Colon (tissue), 2 donors: ENCODE measurements at regions not wholly inside any gene's neighbourhood (a gene's known extent, or its start where the extent isn't known, plus 50 kb on each side); places are given as distances from the start of the nearest gene placed in this dataset.
"Not testable (repeated sequence)": the region's sequence is repeated elsewhere in the genome, so short reads cannot be mapped to it uniquely, and the experiment has no call there.

ENCODE experiments used
- FAIRE-seq: peaks from 2 replicates; lab custom pipeline; 2012; peaks lifted over from hg19 to GRCh38; lab: Jason Lieb, UNC
- donor health status: control.
- donor health status: control.

DNA sequence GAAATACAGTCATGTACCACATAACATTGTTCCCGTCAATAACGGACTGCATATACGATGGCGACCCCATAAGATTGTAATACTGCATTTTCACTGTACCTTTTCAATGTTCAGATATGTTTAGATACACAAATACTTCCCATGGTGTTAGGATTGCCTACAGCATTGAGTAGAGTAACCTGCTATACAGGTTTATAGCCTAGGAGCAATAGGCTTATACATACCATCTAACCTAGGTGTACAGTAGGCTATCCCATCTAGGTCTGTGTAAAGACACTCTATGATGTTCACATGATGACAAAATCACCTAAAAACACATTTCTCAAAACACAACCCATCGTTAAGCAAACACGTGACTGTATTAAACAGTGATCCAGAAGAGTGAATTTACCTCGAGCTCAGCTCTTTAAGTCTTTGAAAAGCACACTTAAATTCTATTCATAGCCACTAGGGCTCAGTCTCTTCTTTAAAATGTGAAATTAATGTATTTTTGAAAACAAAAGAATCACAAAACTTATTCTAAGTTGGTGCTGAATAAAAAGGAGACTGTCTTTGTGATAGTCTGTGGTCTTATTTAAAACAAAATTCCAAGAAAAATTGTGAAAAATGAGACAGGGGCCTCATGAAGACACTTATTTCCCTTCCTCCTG is 239.1 kb upstream of the ARID2 start:
- no peak for FAIRE-seq

DNA sequence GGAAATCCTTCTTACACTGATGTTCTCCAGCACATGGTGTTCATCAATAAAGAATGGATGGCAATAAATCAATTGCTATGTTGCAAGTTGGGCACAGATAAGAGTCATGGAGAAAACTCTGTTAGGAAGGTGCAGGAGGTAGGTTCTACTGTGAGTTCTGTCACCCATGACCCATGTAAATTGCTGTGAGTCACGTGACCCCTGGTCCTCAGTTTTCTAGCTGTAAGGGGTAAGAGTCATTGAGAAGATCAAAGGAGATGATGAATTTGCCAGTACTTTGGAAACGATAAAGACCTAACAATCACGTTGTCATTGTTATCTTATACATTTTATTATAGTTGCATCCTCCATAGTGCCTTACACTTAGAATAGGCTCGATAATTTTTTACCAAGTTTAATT is 235.2 kb upstream of the ARID2 start:
- FAIRE-seq: no peak

DNA sequence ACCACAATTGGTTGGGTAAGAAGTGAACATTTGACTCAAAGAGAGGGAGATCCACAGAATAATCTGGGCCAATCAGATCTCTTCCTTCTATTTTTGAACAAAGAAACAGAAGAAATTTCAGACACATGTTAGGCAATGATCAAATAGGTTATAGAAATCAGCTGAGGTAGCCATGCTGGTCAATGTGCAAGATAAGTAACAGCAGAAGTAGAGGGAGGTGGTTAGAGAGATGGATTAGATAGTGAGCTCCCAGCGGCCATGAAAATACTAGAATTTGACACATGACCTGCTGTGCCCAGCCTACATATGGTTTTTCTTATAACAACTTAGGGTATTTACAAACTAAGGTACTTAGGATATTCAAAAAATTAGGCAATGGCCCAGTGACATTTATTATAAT is 230.9 kb upstream of the ARID2 start:
- FAIRE-seq: no peak

DNA sequence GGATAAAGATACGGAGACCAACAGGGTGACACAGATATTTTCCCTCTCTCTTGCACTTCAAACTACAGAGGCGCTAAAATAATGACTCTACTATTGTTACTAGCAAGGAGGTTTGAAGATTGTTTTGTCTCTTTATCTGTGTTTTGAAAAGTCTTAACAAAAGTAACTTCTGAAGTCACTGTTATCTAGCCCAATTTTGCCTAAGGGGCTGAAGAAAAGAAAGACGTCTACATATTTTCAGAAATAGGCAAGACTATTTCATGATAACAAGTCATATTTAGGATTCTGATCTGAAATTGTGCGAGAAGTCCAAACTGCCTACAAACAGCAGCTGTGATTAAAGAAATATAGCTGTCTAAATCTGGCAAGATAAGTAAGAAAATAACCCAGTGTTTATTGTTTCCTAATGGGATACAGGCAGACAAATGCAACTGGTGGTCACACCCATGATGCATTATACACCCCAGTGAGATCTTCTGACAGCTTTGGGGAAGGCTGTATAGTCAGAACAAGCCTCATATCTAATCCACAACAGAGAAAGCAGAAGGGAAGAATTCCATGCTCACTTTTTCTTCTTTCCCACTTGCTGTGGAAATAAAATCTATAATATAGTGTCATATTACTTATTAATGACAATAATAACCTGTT is 226.9 kb upstream of the ARID2 start:
- FAIRE-seq: no peak

DNA sequence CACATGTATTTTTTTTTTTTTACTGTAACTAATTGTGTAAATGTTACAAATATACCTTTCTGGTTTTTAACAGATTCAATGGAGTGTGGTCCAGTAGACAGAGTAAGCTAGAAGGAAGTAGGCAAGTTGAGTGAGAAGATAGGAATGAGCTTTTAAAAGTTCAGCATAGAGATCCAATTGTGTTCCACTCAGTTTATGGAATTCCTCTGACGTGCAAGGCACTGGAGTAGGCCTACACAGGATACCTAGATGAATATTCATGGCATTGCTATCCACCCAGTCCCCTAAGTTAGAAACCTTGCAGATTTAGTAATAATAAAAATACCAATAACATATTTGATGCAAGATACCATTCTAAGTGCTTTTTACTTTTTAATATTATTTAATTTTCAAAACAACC is 225.6 kb upstream of the ARID2 start:
- no peak for FAIRE-seq

DNA sequence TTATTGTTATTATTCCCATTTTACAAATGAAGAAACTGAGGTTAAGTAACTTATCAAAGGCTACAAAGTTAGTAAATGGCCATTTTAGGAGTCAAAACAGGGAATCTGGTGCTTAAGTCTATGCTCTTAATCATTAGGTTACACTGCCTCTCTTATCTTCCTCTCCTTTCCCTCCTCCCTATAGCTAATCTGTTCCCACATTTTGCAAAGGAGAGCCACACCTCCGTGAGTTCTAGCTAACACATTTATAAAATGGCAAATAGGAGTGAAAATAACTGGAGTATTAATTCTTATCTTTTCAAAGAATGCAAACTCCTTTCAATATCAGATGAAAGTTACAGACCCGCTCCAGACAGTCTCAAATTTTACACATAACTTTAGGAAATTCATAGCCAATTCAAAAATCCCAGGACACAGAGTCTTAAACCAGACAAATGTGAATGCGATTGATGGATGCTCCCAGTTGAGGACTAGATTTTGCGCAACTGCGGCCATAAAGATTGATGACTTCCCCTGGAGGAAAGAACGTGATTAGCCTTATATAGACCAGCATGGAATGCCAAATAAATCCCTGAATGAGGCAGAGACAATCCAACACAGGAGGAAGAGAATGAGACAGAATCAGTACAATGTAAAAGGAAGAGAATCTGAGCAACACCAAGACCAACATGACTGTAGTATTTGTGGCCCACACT is 225.0 kb upstream of the ARID2 start:
- FAIRE-seq: no peak

DNA sequence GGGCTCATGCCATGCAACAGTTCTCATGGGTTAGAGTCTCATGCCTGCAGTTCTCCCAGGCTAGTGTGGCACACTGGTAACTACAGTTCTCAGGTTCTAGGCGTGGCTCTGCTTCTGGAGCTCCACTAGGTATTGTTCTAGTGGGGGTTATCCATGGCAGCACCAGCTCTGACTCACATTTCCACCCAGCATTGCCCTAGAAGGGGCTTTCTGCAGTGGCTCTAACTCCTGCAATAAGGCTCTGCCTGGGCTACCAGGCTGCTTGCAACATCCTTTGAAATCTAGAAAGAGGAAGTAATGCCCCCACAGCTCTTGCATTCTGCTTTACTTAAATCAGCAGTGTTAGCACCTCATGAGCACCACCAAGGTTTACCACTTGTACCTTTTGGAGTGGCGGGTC is 220.3 kb upstream of the ARID2 start:
- FAIRE-seq: no peak

DNA sequence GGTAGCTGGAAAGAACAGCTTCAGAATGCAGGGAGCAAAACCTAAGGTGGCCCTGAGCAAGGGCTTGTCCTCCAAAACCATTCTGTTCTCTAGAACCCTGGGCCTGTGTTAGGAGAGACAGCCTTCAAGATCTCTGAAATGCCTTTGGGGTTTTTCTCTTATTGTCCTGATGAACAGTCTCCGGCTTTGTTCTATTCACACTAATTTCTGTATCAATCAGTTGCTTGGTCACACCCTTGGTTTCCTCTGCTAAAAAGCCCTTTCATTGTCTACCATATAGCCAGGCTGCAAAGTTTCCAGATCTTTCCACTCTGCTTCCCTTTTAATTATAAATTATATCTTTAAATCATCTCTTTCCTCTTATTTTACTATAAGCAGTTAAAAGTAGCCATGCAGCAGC is 219.9 kb upstream of the ARID2 start:
- FAIRE-seq: no peak

DNA sequence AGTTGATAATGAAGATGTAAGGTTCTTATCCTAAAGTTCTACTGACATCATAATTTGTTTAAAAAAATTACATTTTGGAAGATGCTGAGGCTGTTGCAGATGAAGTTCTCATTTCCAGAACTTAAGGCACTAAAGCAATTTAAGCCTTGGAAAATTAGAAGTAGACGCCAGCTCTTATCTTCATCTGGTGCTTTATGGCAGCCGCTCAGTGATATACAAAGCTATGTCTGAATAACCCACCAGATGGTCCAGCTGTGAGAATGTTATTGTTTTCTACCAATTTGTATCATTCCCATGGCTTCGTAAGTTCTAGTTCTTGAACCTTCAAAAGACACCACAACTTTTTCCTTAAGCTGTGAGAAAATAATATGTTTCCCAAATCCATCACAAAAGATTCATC is 212.1 kb upstream of the ARID2 start:
- no peak for FAIRE-seq

DNA sequence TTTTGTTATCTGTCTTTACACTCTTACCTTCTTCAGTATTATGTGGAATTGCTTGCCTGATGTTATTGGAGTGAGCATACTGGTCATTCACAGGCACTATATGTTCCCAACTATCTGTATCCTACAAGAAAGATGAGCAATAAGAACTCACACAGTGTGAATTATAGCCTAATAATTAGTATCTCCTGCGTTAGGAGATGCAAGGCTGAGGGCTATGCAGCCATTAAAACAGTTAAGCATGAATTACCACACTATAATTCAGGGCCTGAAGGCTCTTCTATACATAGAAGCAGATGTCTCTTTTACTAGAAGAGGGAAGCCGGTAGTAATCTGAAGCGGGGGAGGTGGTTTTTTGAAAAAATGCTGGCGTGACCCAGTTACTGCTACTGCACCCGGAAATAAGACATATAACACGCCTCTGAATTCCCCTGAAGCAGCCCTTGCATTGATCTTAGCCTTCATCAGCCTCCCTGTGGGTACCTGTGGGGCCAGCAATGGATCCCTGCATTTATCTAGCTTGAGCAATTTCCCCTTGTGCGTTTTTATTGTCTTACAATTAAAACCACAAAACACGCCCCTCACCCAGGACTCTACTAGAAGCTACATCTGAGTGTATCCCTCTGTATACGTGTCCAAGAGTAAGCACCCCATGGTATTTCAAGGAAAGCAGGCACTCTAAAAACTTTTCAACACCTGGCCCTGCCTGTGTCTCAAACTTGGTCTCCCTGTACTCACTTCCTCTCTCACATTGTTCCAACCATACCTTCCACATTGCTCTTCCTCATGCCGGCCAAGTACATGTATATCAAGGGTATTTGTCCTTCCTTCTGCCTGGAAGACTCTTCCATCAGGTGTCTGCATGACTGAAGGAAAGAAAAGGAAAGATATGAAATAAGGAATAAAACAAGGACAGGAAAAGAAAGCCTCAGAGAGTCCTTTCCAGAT is 210.9 kb upstream of the ARID2 start:
- FAIRE-seq: no peak

DNA sequence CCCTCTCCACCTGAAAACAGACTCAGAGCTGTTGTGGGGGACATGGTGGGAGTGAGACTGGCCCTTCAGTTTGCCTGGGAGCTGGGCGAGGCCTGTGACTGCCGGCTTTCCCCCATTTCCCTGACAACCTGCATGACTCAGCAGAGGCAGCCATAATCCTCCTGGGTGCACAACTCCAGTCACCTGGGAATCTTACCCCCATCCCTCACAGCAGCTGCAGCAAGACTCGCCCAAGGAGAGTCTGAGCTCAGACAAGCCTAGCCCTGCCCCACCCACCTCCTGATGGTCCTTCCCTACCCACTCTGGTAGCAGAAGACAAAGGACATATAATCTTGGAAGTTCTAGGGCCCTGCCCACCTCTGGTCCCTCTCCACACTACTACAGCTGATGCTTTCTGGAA is 207.3 kb upstream of the ARID2 start:
- no peak for FAIRE-seq

DNA sequence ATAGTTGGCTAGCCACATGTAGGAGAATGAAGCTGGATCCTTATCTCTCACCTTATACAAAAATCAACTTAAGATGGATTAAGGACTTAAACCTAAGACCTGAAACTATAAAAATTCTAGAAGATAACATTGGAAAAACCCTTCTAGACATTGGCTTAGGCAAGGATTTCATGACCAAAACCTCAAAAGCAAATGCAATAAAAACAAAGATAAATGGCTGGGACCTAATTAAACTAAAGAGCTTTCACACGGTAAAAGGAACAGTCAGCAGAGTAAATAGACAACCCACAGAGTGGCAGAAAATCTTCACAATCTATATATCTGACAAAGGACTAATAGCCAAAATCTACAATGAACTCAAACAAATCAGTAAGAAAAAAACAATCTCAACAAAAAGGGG is 202.7 kb upstream of the ARID2 start:
- not testable (repeated sequence) for FAIRE-seq

DNA sequence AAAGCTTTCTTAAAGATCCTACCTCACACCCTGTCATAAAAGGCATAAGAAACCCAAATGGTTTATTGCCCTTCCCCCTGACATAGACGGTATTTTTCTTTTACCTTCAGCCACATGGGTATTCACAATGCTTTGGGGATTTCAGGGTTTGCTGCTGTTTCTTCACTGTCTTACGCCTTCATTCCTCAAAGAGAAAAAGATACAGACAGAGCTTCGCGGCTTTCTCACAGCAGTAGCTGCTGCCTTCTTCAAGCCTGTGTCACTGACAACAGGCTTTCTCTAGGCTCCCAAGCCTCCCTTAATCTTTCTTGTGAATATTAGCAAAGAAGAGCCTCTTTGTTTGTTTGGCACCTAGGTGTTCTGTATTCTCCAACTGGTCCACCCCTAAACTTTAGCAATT is 197.4 kb upstream of the ARID2 start:
- FAIRE-seq: no peak

DNA sequence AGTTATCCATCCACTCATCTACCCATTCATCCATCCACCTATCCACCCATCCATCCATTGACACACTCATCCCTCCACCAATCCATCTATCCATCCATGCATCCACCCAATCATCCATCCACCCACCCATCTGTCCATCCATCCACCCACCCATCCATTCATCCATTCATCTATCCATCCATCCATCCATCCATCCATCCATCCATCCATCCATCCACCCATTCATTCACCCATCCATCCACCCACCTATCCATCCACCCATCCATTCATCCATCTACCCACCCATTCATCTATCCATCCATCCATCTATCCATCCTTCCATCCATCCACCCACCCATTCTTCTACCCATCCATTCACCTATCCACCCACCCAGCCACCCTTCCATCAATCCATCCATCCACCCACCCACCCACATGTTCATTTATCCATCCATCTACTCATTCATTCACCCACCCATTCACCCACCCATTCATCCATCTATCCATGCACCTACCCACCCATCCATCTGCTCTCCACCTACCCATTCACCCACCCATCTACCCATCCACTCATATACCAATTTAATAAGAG is 193.8 kb upstream of the ARID2 start:
- FAIRE-seq: no peak

DNA sequence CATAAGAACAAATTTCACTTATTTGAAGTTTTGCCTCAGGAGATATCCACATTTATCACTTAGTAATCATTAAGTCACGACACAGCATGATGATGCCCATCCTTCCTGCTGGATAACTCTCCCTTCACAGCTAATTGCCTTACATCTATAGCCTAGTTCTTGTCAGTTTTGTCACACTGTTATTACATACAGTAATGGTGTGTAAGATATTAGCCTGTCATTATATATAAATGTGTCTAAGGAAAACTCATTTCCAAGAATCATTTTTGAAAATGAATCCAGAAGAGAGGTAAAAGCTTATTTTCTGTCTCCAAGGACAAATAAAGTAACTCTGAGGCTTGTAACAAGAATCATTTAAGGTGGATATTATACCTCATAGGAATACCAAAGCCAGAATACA is 193.2 kb upstream of the ARID2 start:
- FAIRE-seq: no peak

DNA sequence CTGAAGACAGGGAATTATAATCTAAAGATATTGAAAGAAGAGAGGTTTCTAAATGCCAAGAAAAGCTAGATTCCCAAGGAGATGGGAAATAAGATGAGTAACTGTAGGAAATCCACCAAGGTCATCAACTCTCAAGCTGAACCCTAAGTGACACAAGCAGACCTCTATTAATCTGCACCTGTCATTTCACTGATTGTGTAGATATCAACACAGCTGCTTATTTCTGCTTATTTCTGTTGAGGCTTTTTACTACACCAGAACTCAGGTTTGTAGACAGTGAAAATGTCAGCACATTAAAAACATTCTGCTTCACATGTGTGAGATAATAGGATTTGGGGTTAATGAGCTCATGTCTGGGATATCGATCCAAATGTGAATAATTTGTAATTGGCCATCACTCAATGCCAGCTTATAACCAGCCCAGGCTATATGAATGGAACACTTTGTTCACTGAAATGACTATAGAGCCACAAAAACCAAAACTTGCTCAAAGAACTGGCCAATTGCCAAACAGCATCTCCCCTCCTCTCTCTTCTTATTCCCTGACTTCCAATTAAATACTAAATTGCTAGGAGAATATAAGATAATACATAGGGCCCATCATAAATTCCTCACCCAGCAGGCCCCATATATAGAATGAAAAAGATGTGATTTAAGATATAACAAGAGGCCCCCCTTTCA is 188.7 kb upstream of the ARID2 start:
- FAIRE-seq: no peak

DNA sequence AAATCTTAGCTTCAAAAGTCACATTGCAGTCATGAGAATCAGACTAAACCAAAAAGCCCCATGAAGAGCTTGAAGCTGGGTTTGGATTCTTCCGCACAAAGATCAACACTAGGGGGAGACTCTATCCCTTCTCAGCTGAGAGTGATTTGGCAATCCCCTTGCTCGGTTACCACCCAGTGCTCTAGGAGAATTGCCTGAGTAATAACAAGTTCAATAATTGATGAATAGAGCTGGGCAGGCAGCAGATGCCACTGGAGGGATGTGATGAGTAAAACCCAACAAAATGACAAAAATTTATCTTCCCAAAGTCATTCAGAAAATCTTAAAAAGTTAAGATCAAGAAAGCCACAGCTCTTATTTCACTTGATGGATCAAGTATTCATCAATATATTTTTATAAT is 185.6 kb upstream of the ARID2 start:
- no peak for FAIRE-seq

DNA sequence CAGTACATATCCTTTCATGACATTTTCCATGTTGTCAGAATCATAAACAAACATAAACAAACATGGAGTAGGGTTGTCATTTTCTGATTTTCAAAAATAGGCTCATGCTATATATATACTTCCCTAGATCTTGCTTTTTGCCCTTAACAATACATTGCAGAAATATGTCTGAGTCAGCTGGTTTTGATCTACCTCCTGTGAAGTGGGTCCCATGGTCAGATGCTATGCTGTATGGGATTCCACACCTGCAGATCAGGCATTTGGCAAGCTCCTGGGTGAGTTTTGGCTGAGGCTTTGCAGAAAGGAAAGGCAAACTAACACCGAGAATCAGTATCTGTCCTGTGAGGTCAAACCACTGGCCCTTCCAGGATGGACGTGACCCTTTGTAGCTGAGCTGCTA is 183.0 kb upstream of the ARID2 start:
- FAIRE-seq: no peak

DNA sequence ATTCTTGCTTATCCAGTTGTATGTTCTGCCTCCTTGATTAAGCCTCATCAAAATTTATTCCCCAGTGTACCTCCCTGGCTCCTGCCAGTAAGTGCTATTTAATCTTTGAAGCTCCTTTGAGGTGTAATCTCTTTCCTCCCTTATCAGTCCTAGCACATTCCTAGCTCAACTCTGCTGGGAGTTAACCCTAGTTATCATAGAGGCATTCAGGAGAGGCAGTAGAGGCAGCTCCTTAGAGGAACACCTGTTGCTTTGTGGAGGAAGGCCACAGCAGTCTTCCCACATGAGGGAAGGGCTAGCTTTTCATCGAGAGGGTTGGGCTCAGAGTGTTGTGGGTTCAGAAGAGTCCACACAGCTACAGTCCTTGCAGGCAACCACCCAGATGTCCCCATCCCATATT is 182.4 kb upstream of the ARID2 start:
- FAIRE-seq: no peak

DNA sequence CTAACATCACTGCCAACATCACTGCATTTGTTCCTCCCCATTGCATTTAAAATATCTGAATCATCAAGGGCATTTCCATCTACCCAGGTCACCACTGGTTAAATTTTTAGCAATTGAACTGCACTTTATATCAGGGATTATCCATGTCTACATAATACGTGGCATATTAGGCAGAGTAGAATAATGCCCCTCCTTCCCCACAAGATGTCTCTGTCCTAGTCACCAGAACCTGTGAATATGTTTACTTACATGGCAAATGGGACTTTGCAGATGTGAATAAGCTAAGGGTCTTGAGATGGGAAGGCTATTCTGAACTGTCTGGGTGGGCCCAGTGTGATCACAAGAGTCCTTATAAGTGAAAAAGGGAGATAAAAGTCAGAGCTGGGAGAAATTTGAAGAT is 181.7 kb upstream of the ARID2 start:
- FAIRE-seq: no peak

DNA sequence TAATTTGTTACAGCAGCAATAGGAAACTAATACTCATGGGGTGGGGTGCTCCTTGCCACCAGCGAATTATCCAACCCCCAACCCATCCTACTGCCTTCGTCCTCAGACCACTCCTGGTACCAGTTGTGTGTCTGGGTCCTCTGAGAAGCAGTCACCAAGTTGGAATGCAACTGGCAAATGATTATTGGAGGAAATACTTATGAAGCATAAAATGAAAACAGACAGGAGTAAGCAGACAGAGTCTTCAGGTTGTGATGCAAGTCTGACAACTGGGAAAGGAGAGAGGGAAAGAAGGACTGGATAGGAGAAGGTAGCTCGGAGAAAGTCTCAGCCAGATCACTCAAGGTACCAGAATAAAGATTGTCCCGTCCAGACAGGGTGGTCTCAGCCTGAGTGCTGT is 181.1 kb upstream of the ARID2 start:
- no peak for FAIRE-seq
